Ovary (tissue), 7 donors: ENCODE measurements at regions not wholly inside any gene's neighbourhood (a gene's known extent, or its start where the extent isn't known, plus 50 kb on each side); places are given as distances from the start of the nearest gene placed in this dataset.

Experiments used
- DNase-seq, 5 donors: peaks; one replicate each; pipeline ENCODE4 v3.0.0-alpha.2; 2019 to 2020
- H3K27ac ChIP-seq, 2 donors: fragments of 200-600 bp; one replicate each; pipeline versions ENCODE4 v1.5.1 to v1.8.0; 2019 to 2022
- H3K27me3 ChIP-seq: fragments of 200-600 bp; one replicate; pipeline ENCODE4 v1.8.0; 2022
- H3K36me3 ChIP-seq: fragments of 200-600 bp; sonication (generic); one replicate; pipeline ENCODE4 v1.5.1; 2019
- H3K4me1 ChIP-seq: one replicate; pipeline ENCODE4 v1.8.1; 2013; ENCODE audit warnings: mild to moderate bottlenecking, moderate library complexity; ENCODE audit not compliant: insufficient read depth
- H3K4me3 ChIP-seq: fragments of 200-600 bp; sonication (generic); one replicate; pipeline ENCODE4 v1.5.1; 2017
- H3K9me3 ChIP-seq, 2 donors: fragments of 200-600 bp in 1 of 2; sonication (generic) in 1 of 2; one replicate each; pipeline versions ENCODE4 v1.5.1 to v1.8.1; 2013 to 2019; ENCODE audit warnings: mild to moderate bottlenecking in 1 of 2, moderate library complexity in 1 of 2
- CTCF ChIP-seq, 3 donors: fragments of 450-650 bp in 2 of 3; fragments of 200-600 bp in 1 of 3; IDR thresholded peaks; one replicate each; pipeline versions ENCODE4 v1.5.1 to v1.8.0; 2016 to 2022; ENCODE audit warnings: antibody characterized with exemption in 3 of 3, mild to moderate bottlenecking in 1 of 3
- EP300 ChIP-seq: sonication (generic); formaldehyde crosslinking; IDR thresholded peaks from one replicate; pipeline ENCODE4 v1.6.1; 2017; ENCODE audit warnings: antibody characterized with exemption
- POLR2A ChIP-seq: fragments of 450-650 bp; IDR thresholded peaks from one replicate; pipeline ENCODE4 v1.6.1; 2017; ENCODE audit warnings: antibody characterized with exemption, mild to moderate bottlenecking, moderate library complexity
- WGBS, 3 donors: extraction: QIAGEN DNeasy Blood & Tissue Kit in 1 of 3; methylation state at CpG; one replicate each; pipeline versions ENCODE4 v1.1.5 to v1.1.7; 2013 to 2017; 5-methylcytosine and 5-hydroxymethylcytosine counted together
- intact Hi-C, 4 donors: fragments of 100-400 bp; cut with DNase I; formaldehyde crosslinking; loops; one replicate each; pipeline versions ENCODE4 v1.11.0 to v1.15.1; 2022 to 2023
- donor health status: DM: no; HTN: no; CAD: no; lungs with moderate emphysema.
- donor health status: DM: no; HTN: no; CAD: no.
- donor health status: Bipolar disorder and iron deficiency.
- donor health status: DM: no; HTN: no; CAD: no.
- donor health status: DM: yes; HTN: yes; CAD: no.

DNA sequence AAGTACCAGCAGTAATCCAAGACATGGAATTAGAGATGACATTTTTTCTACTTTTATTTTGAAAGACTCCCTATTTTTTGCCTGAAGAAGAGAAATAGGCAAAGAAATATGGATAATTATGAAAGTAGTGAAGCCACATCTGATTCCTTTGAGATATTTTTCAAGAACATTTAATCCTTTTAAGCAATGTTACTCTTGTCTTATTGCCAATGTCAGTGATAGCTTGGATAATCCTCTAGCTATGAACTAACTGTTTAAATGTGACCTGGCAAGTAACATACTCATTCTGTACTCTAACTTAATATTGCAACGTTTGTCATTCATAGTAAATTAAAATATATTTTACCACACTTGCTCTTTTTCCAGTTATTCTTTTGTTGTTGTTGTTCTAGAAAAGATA, 181.3 kb downstream of the VEGFC start:
- 10 to 13% (median 10%) methylated on average over 1 of the region's 1 CpG for WGBS, 3 donors
- Histone ChIP-seq H3K36me3 (no peaks in the 10 kb centered on the region), H3K4me3 (no peak overlapping the region), H3K27ac (no peak overlapping the region), H3K27me3 (no peaks in the 10 kb centered on the region), H3K9me3 (no peaks in the 10 kb centered on the region), H3K4me1 (no peaks in the 10 kb centered on the region)
- DNase-seq: no peak
- no peak for TF ChIP-seq CTCF (IDR thresholded peaks at IDR 0.05)
- no peak for TF ChIP-seq EP300
- no peak for TF ChIP-seq POLR2A
- intact Hi-C loops: no loop called here

DNA sequence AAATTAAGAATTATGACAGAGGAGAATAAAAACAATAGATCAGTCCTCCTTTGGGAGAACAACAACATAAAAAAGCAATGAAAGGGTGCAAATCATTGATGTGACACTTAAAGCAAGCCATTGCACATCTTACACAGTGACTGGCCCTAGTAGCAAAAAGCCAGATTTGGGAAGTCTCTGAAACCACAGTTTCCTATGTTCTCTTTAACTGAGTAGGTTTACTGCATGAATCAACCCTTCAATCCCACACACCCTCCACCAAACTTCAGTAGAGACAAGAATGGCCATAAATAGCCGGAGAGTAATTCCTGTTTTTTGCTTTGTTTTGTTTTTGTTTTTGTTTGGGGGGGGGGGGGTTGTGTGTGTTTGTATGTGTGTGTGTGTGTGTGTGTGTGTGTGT, 180.8 kb downstream of the VEGFC start:
- Histone ChIP-seq H3K27ac (no peak overlapping the region), H3K9me3 (no peaks in the 10 kb centered on the region), H3K36me3 (no peaks in the 10 kb centered on the region), H3K4me1 (no peaks in the 10 kb centered on the region), H3K27me3 (no peaks in the 10 kb centered on the region), H3K4me3 (no peak overlapping the region)
- no peak for DNase-seq
- intact Hi-C loops: no loop called here
- 68 to 95% (median 78%) methylated on average over 1 of the region's 1 CpG for WGBS, 3 donors
- TF ChIP-seq POLR2A: no peak
- no peak for TF ChIP-seq EP300
- no peak for TF ChIP-seq CTCF (IDR thresholded peaks at IDR 0.05)

- Histone ChIP-seq H3K4me3 (no peak overlapping the region), H3K27me3 (no peaks in the 10 kb centered on the region), H3K4me1 (no peaks in the 10 kb centered on the region), H3K9me3 (no peaks in the 10 kb centered on the region), H3K27ac (no peak overlapping the region), H3K36me3 (no peaks in the 10 kb centered on the region)
- intact Hi-C loops: no loop called here
- TF ChIP-seq POLR2A (no peak), CTCF (IDR thresholded peaks at IDR 0.05) (no peak), EP300 (no peak)
- no peak for DNase-seq
- WGBS, 3 donors: 61 to 74% (median 71%) methylated on average over 3 of the region's 3 CpGs
These were observed 177.9 kb downstream of the VEGFC start for GRCh38 chr4:176614793-176615192.

DNA sequence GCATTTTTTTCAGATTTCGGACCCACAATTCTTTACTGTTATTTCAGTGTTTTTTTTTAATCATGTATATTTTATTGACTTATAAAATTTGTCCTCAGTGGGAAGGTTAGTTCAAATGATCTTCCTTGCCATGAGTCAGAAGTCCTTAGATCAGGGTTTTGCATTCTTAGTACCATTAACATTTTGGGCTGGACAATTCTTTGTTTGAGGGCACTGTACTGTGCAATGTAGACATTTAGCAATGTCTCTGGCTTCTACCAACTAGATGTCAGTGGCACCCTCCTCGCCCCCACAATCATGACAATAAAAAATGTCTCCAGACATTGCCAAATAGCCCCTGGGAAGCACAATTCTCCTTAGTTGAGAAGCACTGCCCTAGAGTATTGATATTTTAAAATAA, 176.6 kb downstream of the VEGFC start:
- no peak for DNase-seq
- Histone ChIP-seq H3K36me3 (no peaks in the 10 kb centered on the region), H3K4me1 (no peaks in the 10 kb centered on the region), H3K27me3 (no peaks in the 10 kb centered on the region), H3K4me3 (no peak overlapping the region), H3K9me3 (no peaks in the 10 kb centered on the region), H3K27ac (no peak overlapping the region)
- TF ChIP-seq POLR2A: no peak
- no peak for TF ChIP-seq CTCF (IDR thresholded peaks at IDR 0.05)
- TF ChIP-seq EP300: no peak
- 86 to 94% (median 91%) methylated on average over 2 of the region's 2 CpGs for WGBS, 3 donors
- intact Hi-C loops: no loop called here

DNA sequence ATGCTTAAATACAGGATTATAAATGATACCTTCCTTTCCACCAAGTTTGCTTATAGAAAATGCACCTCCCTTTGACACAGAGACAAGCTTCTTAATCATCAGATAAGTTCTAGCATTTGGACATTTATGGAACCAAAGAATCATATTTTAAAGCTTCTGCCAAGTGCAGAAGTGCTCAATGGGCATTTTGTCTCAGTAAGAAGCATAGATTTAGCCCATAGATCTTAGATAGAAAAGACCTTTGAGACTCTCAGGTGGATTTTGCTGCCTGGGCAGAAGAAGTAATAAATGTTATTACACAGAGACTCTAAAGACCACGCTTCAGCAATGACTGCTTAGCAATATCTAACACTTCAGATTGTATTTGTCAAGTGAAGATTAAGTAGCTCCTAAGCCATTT, 174.6 kb downstream of the VEGFC start:
- Histone ChIP-seq H3K4me3 (no peak overlapping the region), H3K9me3 (no peaks in the 10 kb centered on the region), H3K27me3 (no peaks in the 10 kb centered on the region), H3K36me3 (no peaks in the 10 kb centered on the region), H3K4me1 (peaks cover 1% of the 10 kb centered on the region), H3K27ac (no peak overlapping the region)
- intact Hi-C loops: no loop called here
- TF ChIP-seq CTCF (IDR thresholded peaks at IDR 0.05) (no peak), POLR2A (no peak), EP300 (no peak)
- 94 to 97% (median 96%) methylated on average over 1 of the region's 1 CpG for WGBS, 3 donors
- no peak for DNase-seq
